SK-N-MC (cell line): ENCODE measurements at regions not wholly inside any gene's neighbourhood (a gene's known extent, or its start where the extent isn't known, plus 50 kb on each side); places are given as distances from the start of the nearest gene placed in this dataset.

Experiments used
- EZH2 ChIP-seq: fragments of 200-600 bp; sonication (generic); IDR thresholded peaks from one replicate; pipeline ENCODE4 v1.6.1; 2017; ENCODE audit warnings: antibody characterized with exemption
- FOXP2 ChIP-seq: optimal IDR thresholded peaks from 2 replicates; pipeline ENCODE3; 2011; ENCODE audit warnings: mild to moderate bottlenecking, moderate library complexity; ENCODE audit not compliant: insufficient read depth; ENCODE audit errors: extremely low read length, control extremely low read depth
- POLR2AphosphoS5 ChIP-seq: IDR thresholded peaks from 2 replicates; pipeline ENCODE4 v1.6.1; 2012; ENCODE audit warnings: mild to moderate bottlenecking, low read depth, low read length, borderline replicate concordance

DNA sequence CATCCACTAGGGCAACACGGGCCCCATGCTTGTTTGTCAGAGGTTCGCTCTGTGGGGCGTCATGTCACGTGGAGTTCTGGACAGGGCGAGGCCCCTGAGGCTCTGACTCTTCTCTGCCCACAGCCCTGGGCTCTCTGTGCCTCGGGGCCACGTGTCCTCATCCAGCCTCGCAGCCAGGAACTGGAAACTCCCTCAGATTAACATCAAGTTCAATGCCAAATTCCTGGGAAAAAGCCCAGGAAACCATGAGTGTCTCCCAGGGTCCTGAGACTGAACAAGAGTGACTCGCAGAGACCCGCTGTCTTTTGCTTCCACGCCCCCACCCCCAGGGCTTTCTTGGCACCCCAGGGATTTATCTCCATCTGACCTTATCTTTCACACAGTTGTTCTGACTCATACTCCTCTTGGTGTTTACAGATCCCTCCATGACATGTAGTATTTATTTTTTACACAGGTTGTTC is 174.0 kb upstream of the PIEZO2 start:
- TF ChIP-seq EZH2 (no peak), POLR2AphosphoS5 (no peak), FOXP2 (no peak)
